GM12878 (cell line): ENCODE measurements at regions not wholly inside any gene's neighbourhood (a gene's known extent, or its start where the extent isn't known, plus 50 kb on each side); places are given as distances from the start of the nearest gene placed in this dataset.

ENCODE experiments used
- ATAC-seq: fragments of 200-7000 bp; cut with Tn5 transposase; 3 replicates; pipeline ENCODE4 v1.9.1; 2020; ENCODE audit warnings: mild to moderate bottlenecking, moderate library complexity
- BruUV-seq: library from RNA; stranded (reverse); fragments of 400-500 nt; replicated peaks from 2 replicates; lab custom pipeline; 2021; lab: Mats Ljungman, UMichigan
- CTCF ChIA-PET: fragments of 300-600 bp; sonication (Branson Sonifier 250); formaldehyde crosslinking; extraction: SDS; loops from one replicate; lab custom pipeline; 2021; ENCODE audit warnings: inconsistent platforms; lab: Yijun Ruan, JAX
- POLR2A ChIA-PET: fragments of 350-600 bp; formaldehyde crosslinking; extraction: SDS; loops from one replicate; lab custom pipeline; 2021; ENCODE audit warnings: inconsistent platforms; lab: Charles Lee
- RAD21 ChIA-PET: fragments of 300-600 bp; sonication (Branson Sonifier 250); formaldehyde crosslinking; loops from one replicate; lab custom pipeline; 2023; ENCODE audit warnings: antibody characterized with exemption; ENCODE audit not compliant: unreplicated experiment; lab: Charles Lee
- SMC1A ChIA-PET: fragments of 300-600 bp; sonication (Branson Sonifier 250); formaldehyde crosslinking; loops from one replicate; lab custom pipeline; 2023; ENCODE audit not compliant: unreplicated experiment, uncharacterized antibody; lab: Charles Lee
- DNase-seq: peaks from one replicate; pipeline ENCODE4 v3.0.0-alpha.2; 2011; ENCODE audit warnings: low read depth, low spot score
- FAIRE-seq: peaks from 3 replicates; lab custom pipeline; 2011; peaks lifted over from hg19 to GRCh38; lab: Jason Lieb, UNC
- H2AFZ ChIP-seq: 2 replicates; pipeline ENCODE4 v1.6.0; 2011; ENCODE audit warnings: low read depth, low read length, control low read depth; ENCODE audit not compliant: control insufficient read depth
- H3K27ac ChIP-seq: 2 replicates; pipeline ENCODE4 v1.5.1; 2011; ENCODE audit warnings: control low read depth; ENCODE audit not compliant: control insufficient read depth, insufficient read depth
- H3K27me3 ChIP-seq, 2 experiments: replicated peaks in 1 of 2; 2 replicates each; pipeline versions ENCODE4 v1.6.0 to v1.6.1; 2011; ENCODE audit warnings: low read length in 1 of 2; ENCODE audit not compliant: control insufficient read depth in 2 of 2, insufficient read depth in 2 of 2
- H3K36me3 ChIP-seq, 2 experiments: 2 replicates each; pipeline ENCODE4 v1.5.1; 2011; ENCODE audit warnings: low read length in 1 of 2; ENCODE audit not compliant: control insufficient read depth in 2 of 2, insufficient read depth in 2 of 2
- H3K4me1 ChIP-seq: 2 replicates; pipeline ENCODE4 v1.6.1; 2011; ENCODE audit warnings: mild to moderate bottlenecking, low read length, moderate library complexity, mixed read lengths; ENCODE audit not compliant: control insufficient read depth, insufficient read depth
- H3K4me2 ChIP-seq: 2 replicates; pipeline ENCODE4 v1.6.0; 2011; ENCODE audit warnings: control low read depth; ENCODE audit not compliant: control insufficient read depth, insufficient read depth
- H3K4me3 ChIP-seq: fragments of 200-600 bp; sonication (generic); 2 replicates; pipeline ENCODE4 v1.5.1; 2016
- H3K79me2 ChIP-seq: 2 replicates; pipeline ENCODE4 v1.6.0; 2011; ENCODE audit warnings: low read length; ENCODE audit not compliant: control insufficient read depth, insufficient read depth
- H3K9ac ChIP-seq: 2 replicates; pipeline ENCODE4 v1.8.0; 2011; ENCODE audit warnings: low read length, control low read depth, mixed read lengths; ENCODE audit not compliant: control insufficient read depth, insufficient read depth
- H3K9me3 ChIP-seq: replicated peaks from 3 replicates; pipeline ENCODE4 v1.5.1; 2011; ENCODE audit warnings: mild to moderate bottlenecking, low read length; ENCODE audit not compliant: control insufficient read depth, insufficient read depth
- H4K20me1 ChIP-seq: 2 replicates; pipeline ENCODE4 v1.6.0; 2011; ENCODE audit not compliant: control insufficient read depth, insufficient read depth
- BRCA1 ChIP-seq: IDR thresholded peaks from 2 replicates; pipeline ENCODE4 v1.6.1; 2011; ENCODE audit warnings: low read depth, low read length, improper control_type of control experiment
- EED ChIP-seq: sonication (generic); IDR thresholded peaks from 2 replicates; pipeline ENCODE4 v1.6.1; 2016; ENCODE audit warnings: antibody characterized with exemption, low read depth
- EP300 ChIP-seq, 2 experiments: fragments of 150-350 bp in 1 of 2; IDR thresholded peaks; 2 replicates each; pipeline ENCODE4 v1.6.1; 2011 to 2012; ENCODE audit warnings: low read depth in 2 of 2, low read length in 2 of 2, borderline replicate concordance in 1 of 2, improper control_type of control experiment in 1 of 2, inconsistent platforms in 1 of 2; ENCODE audit not compliant: control insufficient read depth in 1 of 2
- ETV6 ChIP-seq, 2 experiments: fragments of 450-650 bp in 1 of 2; IDR thresholded peaks in 1 of 2; conservative IDR thresholded peaks in 1 of 2; 2 replicates each; pipeline ENCODE4 v1.6.1; 2014; ENCODE audit warnings: antibody characterized with exemption in 1 of 2, borderline replicate concordance in 1 of 2, low read depth in 1 of 2, mild to moderate bottlenecking in 1 of 2, moderate library complexity in 1 of 2
- HCFC1 ChIP-seq: fragments of 150-350 bp; IDR thresholded peaks from 2 replicates; pipeline ENCODE4 v1.6.1; 2014; ENCODE audit warnings: low read length
- KDM1A ChIP-seq: fragments of 200-600 bp; sonication (generic); IDR thresholded peaks from 2 replicates; pipeline ENCODE4 v1.6.1; 2016; ENCODE audit warnings: borderline replicate concordance
- MEF2B ChIP-seq: fragments of 450-650 bp; IDR thresholded peaks from 2 replicates; pipeline ENCODE4 v1.6.1; 2018; ENCODE audit warnings: mild to moderate bottlenecking, moderate library complexity; ENCODE audit not compliant: partially characterized antibody, poor library complexity, severe bottlenecking
- NR2C2 ChIP-seq: IDR thresholded peaks from 2 replicates; pipeline ENCODE4 v1.6.1; 2011; ENCODE audit warnings: borderline replicate concordance, low read depth; ENCODE audit not compliant: control insufficient read depth, insufficient read length
- RCOR1 ChIP-seq: conservative IDR thresholded peaks from 2 replicates; pipeline ENCODE4 v1.6.1; 2012; ENCODE audit warnings: low read depth, low read length, improper control_type of control experiment
- whole genome bisulfite sequencing: methylation state at CpG from one replicate; pipeline ENCODE4 v1.1.6; 2016; ENCODE audit warnings: low lambda C conversion rate; ENCODE audit not compliant: insufficient replicate concordance, insufficient coverage; ENCODE audit errors: missing lambda C conversion rate; 5-methylcytosine and 5-hydroxymethylcytosine counted together
- in situ Hi-C: fragments of 300-500 bp; cut with MboI; formaldehyde crosslinking; loops from 9 replicates; pipeline ENCODE4 v1.14.3; 2018; ENCODE audit warnings: mixed read lengths
- intact Hi-C: fragments of 100-400 bp; cut with micrococcal nuclease; formaldehyde crosslinking; loops from one replicate; pipeline ENCODE4 v1.14.2; 2022; ENCODE audit not compliant: unreplicated experiment
- TF ChIP-seq, protein P1 (sequence below): fragments of 450-650 bp; formaldehyde crosslinking; IDR thresholded peaks from 2 replicates; pipeline ENCODE4 v1.5.0; 2022; ENCODE audit warnings: mild to moderate bottlenecking, missing genetic modification characterization

DNA sequence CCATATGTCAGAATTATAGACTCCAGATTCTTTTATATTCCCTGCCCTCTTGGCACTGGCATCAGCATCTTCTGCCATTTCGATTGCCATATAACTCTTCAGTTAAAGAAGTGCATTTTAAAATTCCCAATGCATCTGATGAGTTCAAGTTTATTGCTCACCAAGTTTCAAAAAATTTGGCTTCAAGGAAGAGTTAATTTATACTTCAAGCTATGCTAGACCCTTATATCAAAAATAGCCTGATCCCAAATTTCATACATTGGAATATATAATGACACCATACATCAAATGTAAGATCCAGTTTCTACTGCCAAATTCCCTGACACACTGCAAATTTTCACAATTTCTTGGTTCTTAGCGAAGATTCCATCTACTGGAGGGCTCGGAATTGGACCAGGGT, 1058.6 kb downstream of the NTRK3 start:
- RAD21 ChIA-PET: no interaction called here
- H2AFZ ChIP-seq: no peak overlapping the region
- H3K4me3 ChIP-seq: no peak overlapping the region
- in situ Hi-C loops: no loop called here
- FAIRE-seq (no peak), DNase-seq (no peak), ATAC-seq (no peak)
- CTCF ChIA-PET: no interaction called here
- no peak overlapping the region for H3K27ac ChIP-seq
- H3K9me3 ChIP-seq: no peaks in the 10 kb centered on the region; the same call in 2 of the 3 replicates
- no peak overlapping the region for H3K9ac ChIP-seq
- H3K4me2 ChIP-seq: no peak overlapping the region
- 15% methylated on average over 3 of the region's 3 CpGs for WGBS
- SMC1A ChIA-PET: no interaction called here
- intact Hi-C loops: no loop called here
- no peaks in the 10 kb centered on the region for H3K79me2 ChIP-seq
- TF ChIP-seq, protein P1, sequence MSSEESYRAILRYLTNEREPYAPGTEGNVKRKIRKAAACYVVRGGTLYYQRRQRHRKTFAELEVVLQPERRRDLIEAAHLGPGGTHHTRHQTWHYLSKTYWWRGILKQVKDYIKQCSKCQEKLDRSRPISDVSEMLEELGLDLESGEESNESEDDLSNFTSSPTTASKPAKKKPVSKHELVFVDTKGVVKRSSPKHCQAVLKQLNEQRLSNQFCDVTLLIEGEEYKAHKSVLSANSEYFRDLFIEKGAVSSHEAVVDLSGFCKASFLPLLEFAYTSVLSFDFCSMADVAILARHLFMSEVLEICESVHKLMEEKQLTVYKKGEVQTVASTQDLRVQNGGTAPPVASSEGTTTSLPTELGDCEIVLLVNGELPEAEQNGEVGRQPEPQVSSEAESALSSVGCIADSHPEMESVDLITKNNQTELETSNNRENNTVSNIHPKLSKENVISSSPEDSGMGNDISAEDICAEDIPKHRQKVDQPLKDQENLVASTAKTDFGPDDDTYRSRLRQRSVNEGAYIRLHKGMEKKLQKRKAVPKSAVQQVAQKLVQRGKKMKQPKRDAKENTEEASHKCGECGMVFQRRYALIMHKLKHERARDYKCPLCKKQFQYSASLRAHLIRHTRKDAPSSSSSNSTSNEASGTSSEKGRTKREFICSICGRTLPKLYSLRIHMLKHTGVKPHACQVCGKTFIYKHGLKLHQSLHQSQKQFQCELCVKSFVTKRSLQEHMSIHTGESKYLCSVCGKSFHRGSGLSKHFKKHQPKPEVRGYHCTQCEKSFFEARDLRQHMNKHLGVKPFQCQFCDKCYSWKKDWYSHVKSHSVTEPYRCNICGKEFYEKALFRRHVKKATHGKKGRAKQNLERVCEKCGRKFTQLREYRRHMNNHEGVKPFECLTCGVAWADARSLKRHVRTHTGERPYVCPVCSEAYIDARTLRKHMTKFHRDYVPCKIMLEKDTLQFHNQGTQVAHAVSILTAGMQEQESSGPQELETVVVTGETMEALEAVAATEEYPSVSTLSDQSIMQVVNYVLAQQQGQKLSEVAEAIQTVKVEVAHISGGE: no peak
- TF ChIP-seq MEF2B (no peak), KDM1A (no peak), BRCA1 (no peak), RCOR1 (no peak), NR2C2 (no peak), ETV6 (conservative IDR thresholded peaks at IDR 0.05 in 1 of 2, IDR thresholded peaks at IDR 0.05 in 1 of 2; ENCODE audit: borderline replicate concordance in 1 of 2, low read depth in 1 of 2) (no peak), EP300 (IDR thresholded peaks at IDR 0.05; ENCODE audit: borderline replicate concordance in 1 of 2, control insufficient read depth in 1 of 2, low read depth in 2 of 2, low read length in 2 of 2) (no peak), HCFC1 (no peak), EED (no peak)
- H3K4me1 ChIP-seq: no peaks in the 10 kb centered on the region
- H3K36me3 ChIP-seq: no peaks in the 10 kb centered on the region
- H4K20me1 ChIP-seq: no peaks in the 10 kb centered on the region
- H3K27me3 ChIP-seq: no peaks in the 10 kb centered on the region
- no TSS peak for BruUV-seq
- POLR2A ChIA-PET: no interaction called here
